MM.1S (cell line): ENCODE measurements at regions not wholly inside any gene's neighbourhood (a gene's known extent, or its start where the extent isn't known, plus 50 kb on each side); places are given as distances from the start of the nearest gene placed in this dataset.

ENCODE experiments used
- DNase-seq: peaks from one replicate; pipeline ENCODE4 v3.0.0-alpha.2; 2015
- H2AFZ ChIP-seq: fragments of 300-600 bp; sonication (generic); 2 replicates; pipeline ENCODE4 v1.6.0; 2016; ENCODE audit warnings: antibody characterized with exemption, low read length
- H3F3A ChIP-seq: fragments of 300-600 bp; sonication (generic); 2 replicates; pipeline ENCODE4 v1.6.1; 2016; ENCODE audit warnings: mild to moderate bottlenecking, antibody characterized with exemption, low read length, moderate library complexity, mixed read lengths; ENCODE audit not compliant: insufficient read depth
- H3K27ac ChIP-seq: fragments of 300-600 bp; sonication (generic); 2 replicates; pipeline ENCODE4 v1.5.1; 2016; ENCODE audit warnings: mild to moderate bottlenecking, low read length
- H3K27me3 ChIP-seq: fragments of 300-600 bp; sonication (generic); replicated peaks from 2 replicates; pipeline ENCODE4 v1.6.0; 2016; ENCODE audit warnings: low read length; ENCODE audit not compliant: insufficient read depth
- H3K36me3 ChIP-seq: fragments of 300-600 bp; sonication (generic); replicated peaks from 2 replicates; pipeline ENCODE4 v1.6.1; 2016; ENCODE audit warnings: mild to moderate bottlenecking, low read length, mixed read lengths; ENCODE audit not compliant: insufficient read depth
- H3K4me1 ChIP-seq: fragments of 300-600 bp; sonication (generic); 2 replicates; pipeline ENCODE4 v1.6.1; 2016; ENCODE audit warnings: low read length, mixed read lengths
- H3K4me2 ChIP-seq: fragments of 300-600 bp; sonication (generic); 2 replicates; pipeline ENCODE4 v1.6.0; 2016; ENCODE audit warnings: low read depth, low read length
- H3K4me3 ChIP-seq: fragments of 300-600 bp; sonication (generic); 2 replicates; pipeline ENCODE4 v1.5.1; 2016; ENCODE audit warnings: low read length, mixed read lengths
- H3K79me2 ChIP-seq: fragments of 300-600 bp; sonication (generic); 2 replicates; pipeline ENCODE4 v1.6.1; 2016; ENCODE audit warnings: mixed run types, low read length, mixed read lengths
- H3K9ac ChIP-seq: fragments of 300-600 bp; sonication (generic); 2 replicates; pipeline ENCODE4 v1.6.1; 2016; ENCODE audit warnings: low read length, mixed read lengths
- H3K9me2 ChIP-seq: fragments of 300-600 bp; sonication (generic); replicated peaks from 2 replicates; pipeline ENCODE4 v1.6.1; 2016; ENCODE audit warnings: mild to moderate bottlenecking, low read length, mixed read lengths; ENCODE audit not compliant: insufficient read depth
- H3K9me3 ChIP-seq: fragments of 300-600 bp; sonication (generic); replicated peaks from 2 replicates; pipeline ENCODE4 v1.6.1; 2016; ENCODE audit warnings: mild to moderate bottlenecking, low read length, mixed read lengths; ENCODE audit not compliant: insufficient read depth
- H4K20me1 ChIP-seq: fragments of 300-600 bp; sonication (generic); 2 replicates; pipeline ENCODE4 v1.6.1; 2016; ENCODE audit warnings: mild to moderate bottlenecking, low read length, moderate library complexity, mixed read lengths; ENCODE audit not compliant: insufficient read depth
- EZH2 ChIP-seq: fragments of 300-600 bp; sonication (generic); optimal IDR thresholded peaks from 2 replicates; pipeline ENCODE3; 2017; ENCODE audit warnings: low read depth, mild to moderate bottlenecking, antibody characterized with exemption, low read length, mixed read lengths
- EZH2phosphoT487 ChIP-seq: fragments of 300-600 bp; sonication (generic); IDR thresholded peaks from 2 replicates; pipeline ENCODE4 v1.6.1; 2018; ENCODE audit warnings: antibody characterized with exemption, low read length
- TF ChIP-seq, protein P1 (sequence below): fragments of 300-600 bp; sonication (generic); IDR thresholded peaks from 2 replicates; pipeline ENCODE4 v1.5.1; 2016; ENCODE audit warnings: antibody characterized with exemption, low read length, mixed read lengths

DNA sequence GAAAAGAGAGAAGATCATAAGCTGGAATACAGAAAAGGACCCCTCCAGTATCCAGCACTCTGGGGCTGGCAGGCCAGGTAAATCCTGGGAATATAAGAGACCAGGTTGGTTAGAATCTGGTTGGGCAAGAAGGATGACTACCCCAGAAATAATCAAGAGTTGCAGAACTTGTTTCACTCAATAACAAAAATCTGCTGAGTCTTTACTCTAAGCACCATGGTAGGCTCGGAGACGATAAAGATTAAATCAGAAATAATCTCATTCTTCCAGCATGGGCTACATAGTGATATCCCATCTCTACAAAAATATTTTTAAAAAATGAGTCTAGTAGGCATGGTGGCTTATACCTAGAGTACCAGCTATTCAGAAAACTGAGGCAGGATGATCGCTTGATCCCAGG is 138.0 kb upstream of the KCNJ16 start:
- no peak overlapping the region for H3K4me3 ChIP-seq
- no peaks in the 10 kb centered on the region for H3F3A ChIP-seq
- no peaks in the 10 kb centered on the region for H4K20me1 ChIP-seq
- H3K9me2 ChIP-seq, result no peaks in the 10 kb centered on the region
- H3K4me1 ChIP-seq, result no peaks in the 10 kb centered on the region
- H3K27ac ChIP-seq, result no peak overlapping the region
- no peak overlapping the region for H3K9ac ChIP-seq
- no peak overlapping the region for H2AFZ ChIP-seq
- H3K4me2 ChIP-seq, result no peak overlapping the region
- no peaks in the 10 kb centered on the region for H3K79me2 ChIP-seq
- no peaks in the 10 kb centered on the region for H3K36me3 ChIP-seq
- TF ChIP-seq EZH2, result no peak
- TF ChIP-seq EZH2phosphoT487, result no peak
- TF ChIP-seq, protein P1, sequence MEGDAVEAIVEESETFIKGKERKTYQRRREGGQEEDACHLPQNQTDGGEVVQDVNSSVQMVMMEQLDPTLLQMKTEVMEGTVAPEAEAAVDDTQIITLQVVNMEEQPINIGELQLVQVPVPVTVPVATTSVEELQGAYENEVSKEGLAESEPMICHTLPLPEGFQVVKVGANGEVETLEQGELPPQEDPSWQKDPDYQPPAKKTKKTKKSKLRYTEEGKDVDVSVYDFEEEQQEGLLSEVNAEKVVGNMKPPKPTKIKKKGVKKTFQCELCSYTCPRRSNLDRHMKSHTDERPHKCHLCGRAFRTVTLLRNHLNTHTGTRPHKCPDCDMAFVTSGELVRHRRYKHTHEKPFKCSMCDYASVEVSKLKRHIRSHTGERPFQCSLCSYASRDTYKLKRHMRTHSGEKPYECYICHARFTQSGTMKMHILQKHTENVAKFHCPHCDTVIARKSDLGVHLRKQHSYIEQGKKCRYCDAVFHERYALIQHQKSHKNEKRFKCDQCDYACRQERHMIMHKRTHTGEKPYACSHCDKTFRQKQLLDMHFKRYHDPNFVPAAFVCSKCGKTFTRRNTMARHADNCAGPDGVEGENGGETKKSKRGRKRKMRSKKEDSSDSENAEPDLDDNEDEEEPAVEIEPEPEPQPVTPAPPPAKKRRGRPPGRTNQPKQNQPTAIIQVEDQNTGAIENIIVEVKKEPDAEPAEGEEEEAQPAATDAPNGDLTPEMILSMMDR, result no peak
- no peaks in the 10 kb centered on the region for H3K9me3 ChIP-seq
- no peaks in the 10 kb centered on the region for H3K27me3 ChIP-seq
- DNase-seq, result no peak

DNA sequence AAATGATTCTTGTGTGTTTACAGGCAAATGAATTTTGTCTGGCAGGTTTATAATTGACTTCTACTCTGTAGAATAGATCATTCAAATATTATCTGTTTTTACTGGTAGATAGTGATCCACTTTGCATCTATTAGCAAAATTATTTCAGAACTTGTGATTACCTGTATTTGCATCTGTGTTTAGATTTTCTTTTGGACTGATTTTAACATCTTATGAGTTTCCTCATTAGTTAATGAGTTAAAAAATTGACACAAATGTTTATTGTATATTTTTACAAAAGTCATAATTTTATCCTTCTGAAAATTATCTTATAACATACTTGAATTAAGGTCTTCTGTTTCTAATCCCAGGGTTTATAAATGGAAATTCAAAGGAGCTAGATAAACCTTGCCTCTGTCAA is 132.0 kb upstream of the KCNJ16 start:
- Histone ChIP-seq H3K36me3 (no peaks in the 10 kb centered on the region), H3K4me3 (no peak overlapping the region), H3F3A (no peaks in the 10 kb centered on the region), H3K9me3 (no peaks in the 10 kb centered on the region), H3K27ac (no peak overlapping the region), H3K9me2 (no peaks in the 10 kb centered on the region), H3K9ac (no peak overlapping the region), H3K79me2 (no peaks in the 10 kb centered on the region), H3K4me2 (no peak overlapping the region), H3K27me3 (no peaks in the 10 kb centered on the region), H3K4me1 (no peaks in the 10 kb centered on the region), H2AFZ (no peak overlapping the region), H4K20me1 (no peaks in the 10 kb centered on the region)
- no peak for DNase-seq
- no peak for TF ChIP-seq EZH2
- TF ChIP-seq EZH2phosphoT487, result no peak
- TF ChIP-seq, protein P1, result no peak

DNA sequence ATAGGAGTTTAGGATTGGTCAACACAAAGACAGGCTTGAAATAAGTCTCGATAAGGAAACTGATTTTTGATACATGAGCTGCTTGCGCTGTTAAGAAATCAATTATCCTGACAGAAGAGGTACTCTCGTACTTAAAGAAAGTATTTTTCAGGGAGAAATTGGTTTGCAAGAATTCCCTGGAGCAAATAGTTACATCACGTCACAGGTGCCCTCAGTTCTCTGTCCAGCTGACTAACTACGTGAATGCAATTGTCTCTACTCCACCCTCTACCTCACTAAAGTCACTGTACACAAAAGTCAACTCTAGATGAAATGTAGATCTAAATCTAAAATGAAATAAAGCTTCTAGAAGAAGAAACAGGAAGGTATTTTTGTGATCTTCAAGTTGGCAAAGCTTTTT is 130.6 kb upstream of the KCNJ16 start:
- no peak overlapping the region for H3K4me2 ChIP-seq
- no peak overlapping the region for H2AFZ ChIP-seq
- H3K4me1 ChIP-seq, result no peaks in the 10 kb centered on the region
- H4K20me1 ChIP-seq, result no peaks in the 10 kb centered on the region
- TF ChIP-seq EZH2phosphoT487 (no peak), EZH2 (no peak)
- TF ChIP-seq, protein P1, result no peak
- H3K79me2 ChIP-seq, result no peaks in the 10 kb centered on the region
- H3K36me3 ChIP-seq, result no peaks in the 10 kb centered on the region
- no peak overlapping the region for H3K4me3 ChIP-seq
- H3K9me2 ChIP-seq, result no peaks in the 10 kb centered on the region
- DNase-seq, result no peak
- H3K27me3 ChIP-seq, result no peaks in the 10 kb centered on the region
- H3K9me3 ChIP-seq, result no peaks in the 10 kb centered on the region
- H3K27ac ChIP-seq, result no peak overlapping the region
- no peak overlapping the region for H3K9ac ChIP-seq
- no peaks in the 10 kb centered on the region for H3F3A ChIP-seq
